ENCODE measurements at regions not wholly inside any gene's neighbourhood (a gene's known extent, or its start where the extent isn't known, plus 50 kb on each side); places are given as distances from the start of the nearest gene placed in this dataset.

DNA sequence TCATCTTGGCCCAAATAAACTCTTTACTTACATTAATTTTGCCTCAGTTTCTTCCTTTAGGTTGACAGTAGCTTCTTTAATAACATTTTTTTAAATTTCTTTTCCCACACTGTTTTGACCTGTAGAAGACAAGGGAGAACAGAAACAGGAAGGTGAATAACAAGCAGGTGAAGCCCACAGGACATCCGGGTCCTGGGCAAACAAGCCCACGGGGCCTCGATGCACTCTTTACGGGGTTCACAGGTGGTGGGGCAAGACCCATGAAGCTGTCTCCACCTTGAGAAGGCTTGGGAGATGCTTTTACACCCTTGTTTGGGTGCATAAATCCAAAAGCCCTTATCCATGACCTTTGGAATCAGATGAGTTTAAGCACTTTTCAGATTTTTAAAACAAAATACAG is 301.0 kb upstream of the MGAT5 start:
- no peak for DNase-seq

DNA sequence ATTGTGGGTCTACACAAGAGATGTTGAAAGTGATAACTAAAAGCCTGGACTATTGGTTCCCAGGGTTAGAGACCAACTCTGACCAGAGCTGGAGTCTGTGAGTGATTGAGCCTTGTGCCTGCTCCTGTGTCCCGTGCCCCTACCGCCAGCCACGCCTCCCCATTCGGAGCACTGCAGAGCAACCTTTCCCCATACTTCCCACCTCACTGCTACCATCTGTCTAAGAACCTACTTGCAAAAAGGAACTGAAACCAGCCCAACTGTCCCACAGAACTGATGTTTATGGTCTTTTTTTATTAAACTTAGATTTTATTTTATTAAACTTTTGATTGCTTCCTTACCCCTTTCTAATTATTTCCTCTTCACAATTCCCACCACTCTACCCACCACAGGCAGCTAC is 300.3 kb upstream of the MGAT5 start:
- no peak for DNase-seq

DNA sequence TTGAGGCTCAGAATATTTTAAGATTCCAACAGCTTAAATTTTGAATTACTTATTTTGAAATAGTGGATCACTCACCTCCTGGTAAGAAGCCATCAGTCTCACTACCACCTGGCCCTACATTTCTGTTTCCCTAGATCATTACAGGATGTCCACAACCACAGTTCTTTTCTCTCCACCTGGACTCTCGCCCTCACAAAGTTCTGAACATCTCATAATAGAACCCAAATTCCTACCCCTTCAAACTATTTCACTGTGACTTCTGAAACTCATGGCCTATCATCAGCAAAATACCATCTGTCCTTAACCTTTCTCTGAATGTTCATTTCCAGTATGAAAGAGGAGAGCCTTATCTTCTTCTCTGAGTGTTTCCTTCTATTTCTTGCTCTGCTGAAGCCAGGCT is 299.2 kb upstream of the MGAT5 start:
- DNase-seq = no peak

DNA sequence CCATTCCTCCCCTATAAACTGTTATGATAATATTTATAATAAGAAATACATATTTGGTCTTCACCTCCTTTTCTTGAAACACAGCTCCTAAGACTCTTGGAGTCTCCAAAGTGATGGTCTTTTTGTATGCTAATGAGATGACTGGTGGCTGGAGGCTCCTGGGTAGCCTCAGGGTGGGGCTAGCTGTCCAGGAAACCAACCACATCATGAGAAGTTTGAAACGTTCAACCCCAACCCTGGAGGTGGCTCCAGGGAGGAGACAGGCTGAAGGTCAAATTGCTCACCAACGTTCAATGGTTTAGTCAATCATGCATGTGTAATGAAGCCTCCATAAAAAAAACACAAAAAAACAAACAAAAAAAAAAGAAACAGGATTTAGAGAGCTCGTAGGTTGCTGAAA is 298.7 kb upstream of the MGAT5 start:
- no peak for DNase-seq

DNA sequence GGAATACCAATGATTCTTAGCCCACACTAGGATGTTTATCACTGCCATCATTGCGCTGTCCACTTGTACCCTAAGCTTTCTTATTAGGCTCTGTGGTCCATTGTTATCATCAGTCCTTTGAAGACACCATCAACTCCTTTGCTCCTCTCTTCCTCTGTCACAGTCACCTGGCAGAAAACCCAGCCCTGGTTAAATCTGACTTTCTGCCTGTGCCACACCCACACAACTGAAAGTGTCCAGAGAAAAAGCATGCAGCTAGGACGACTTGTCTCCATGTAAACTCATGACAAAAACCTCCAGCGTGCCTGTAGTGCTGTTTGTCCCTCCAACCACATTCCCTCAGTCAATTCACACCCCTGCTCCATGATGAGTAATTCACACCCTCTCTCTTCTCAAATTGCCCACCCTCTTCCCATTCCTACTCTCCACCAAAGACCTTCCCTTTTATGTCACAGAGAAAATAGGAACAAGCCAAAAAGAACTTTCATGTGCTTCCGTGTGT is 297.4 kb upstream of the MGAT5 start:
- no peak for DNase-seq

DNA sequence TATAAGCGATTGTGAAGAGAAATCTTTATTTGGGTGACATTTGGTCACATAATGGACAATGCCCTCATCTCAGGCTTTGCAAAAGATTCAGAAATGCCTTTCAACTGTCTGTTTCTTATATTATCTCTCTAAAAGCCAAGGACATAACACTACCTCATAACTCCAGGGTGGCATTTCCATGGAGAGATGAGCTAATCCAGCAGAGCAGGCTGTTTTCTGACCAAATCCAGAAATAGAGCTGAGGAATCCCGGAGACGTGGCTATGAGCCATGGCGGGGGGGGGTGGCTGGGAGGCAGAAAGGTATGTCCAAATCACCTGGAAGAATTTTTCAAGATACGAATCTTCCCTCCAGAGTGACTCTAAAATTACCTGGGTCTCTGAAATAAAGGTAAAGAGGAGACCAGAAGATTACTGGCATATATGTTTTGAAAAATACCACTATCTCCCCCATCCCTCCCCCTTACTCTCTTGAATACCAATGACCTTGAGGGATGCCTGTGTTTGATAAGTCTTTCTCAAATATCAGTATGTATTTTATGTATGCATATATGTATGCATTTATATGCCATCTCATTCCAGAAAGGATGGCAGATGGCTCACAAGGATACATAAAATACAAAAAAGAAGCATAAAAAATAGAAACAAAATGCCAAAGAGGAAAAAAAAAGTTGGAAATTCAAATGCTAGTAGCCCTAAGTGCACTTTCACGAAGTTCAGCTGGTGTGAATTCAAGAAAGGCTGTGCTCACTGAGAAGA is 296.0 kb upstream of the MGAT5 start:
- DNase-seq = no peak

DNA sequence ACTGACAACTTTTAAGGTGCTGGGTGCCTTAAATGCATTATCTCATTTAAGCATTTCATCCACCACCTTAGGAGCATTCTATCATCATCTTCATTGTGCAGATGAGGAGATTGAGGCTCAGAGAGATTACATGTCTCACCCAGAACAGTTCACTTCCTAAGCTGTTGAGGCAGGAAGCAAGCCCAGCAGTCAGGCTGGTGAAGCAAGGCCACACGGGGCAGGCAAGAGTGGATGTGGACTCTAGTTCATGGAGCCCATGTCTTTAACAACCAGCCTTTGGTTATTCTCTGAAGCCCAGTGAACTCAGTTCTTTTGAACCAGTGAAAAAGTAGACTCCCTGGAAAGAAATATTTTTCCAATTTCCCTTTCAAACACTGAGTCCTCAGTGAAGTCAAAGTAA is 294.8 kb upstream of the MGAT5 start:
- no peak for DNase-seq

DNA sequence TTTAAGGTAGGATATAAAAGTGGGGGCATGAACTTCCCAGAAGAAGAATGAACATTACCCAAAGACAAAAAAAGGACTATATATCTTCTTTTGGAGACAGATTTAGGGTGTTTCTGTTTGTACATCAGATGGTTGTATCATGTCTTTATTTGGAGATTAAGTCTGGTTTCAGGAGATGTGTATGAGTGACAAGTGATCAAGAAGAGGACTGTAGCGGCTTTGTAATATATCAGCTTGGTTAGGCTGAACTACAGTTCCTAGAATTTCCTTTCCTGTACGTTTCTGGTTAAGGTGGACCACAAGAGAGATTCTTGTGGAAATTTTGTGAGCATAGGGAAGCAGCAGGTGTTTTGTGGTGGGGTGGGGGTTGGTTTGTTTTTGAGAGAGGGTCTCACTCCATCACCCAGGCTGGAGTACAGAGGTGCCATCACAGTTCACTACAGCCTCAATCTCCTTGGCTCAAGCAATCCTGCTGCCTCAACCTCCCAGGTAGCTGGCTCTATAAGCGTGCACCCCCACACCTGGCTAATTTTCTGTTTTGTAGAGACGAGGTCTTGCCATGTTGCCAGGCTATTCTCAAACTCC is 287.1 kb upstream of the MGAT5 start:
- no peak for DNase-seq

DNA sequence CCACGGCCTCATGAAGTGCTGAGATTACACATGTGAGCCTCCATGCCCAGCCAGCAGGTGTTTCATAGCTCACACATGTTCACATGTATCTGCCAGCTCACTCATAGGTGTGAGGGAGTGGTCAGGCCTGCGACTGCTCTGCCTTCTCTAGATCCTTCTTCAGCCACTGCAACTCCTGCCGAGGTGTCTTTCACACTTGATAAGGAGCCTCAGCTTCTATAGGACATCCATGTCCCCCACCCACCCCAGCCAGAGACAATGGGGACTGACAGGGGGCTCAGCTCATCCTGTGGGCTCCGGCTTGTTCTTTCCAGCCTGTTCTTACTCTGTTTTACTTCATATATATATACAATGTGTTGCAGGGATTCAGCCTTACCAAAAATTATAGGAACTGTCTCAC is 286.5 kb upstream of the MGAT5 start:
- DNase-seq = no peak

DNA sequence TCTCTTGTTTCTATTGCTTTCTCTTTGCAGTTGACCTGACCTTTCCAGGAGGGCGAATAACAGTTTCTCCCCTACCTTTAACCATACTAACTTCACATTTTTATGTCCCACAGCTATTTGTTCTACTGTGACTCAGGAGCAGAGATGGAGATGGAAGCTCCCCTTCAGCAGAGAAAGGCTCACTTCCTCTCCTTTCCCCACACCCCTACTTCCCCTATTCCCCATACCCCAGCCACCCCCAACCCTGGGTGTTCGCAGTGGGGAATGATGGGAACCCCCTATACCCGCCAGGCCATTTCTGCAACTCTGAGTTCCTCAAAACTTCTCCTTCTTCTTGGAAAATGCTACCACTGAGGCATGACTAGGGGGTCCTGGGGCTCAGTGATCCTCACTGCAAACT is 285.4 kb upstream of the MGAT5 start:
- DNase-seq = no peak

DNA sequence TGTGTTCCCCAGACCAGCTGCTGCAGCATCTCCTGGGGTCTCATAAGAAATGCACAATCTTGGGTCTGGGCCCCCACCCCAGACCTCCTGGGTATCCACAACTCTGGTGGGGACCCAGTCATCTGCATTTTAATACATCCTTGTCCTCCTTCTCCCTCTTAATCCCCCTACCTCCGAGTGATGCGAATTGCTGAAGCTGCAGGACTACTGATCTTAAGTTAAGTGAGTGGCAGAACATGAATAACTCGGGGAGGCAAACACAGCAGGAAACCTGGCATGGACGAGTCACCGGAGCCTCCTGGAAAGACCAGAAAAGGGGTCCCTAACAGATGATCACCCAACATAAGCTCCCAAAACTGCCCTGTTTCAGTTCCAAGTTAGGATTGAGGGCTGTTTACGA is 283.2 kb upstream of the MGAT5 start:
- DNase-seq = no peak

DNA sequence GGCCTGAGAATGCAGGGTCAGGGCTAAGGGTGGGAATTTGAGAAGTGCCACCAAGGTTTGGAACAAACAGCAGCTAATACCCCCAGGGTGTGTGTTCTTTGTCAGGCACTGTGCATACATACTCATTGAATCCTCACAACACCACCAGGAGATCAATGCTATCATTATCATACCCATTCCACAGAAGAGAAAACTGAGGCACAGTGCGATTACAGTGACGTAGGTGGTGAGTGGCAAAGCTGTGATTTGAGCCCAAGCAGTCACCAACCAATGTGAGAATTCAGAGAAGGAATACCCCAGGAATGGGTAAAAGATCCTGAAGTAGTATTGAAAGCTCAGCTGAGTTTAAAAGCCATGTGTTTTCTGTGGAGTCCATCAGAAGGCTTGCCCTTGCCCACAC is 281.6 kb upstream of the MGAT5 start:
- DNase-seq = no peak

DNA sequence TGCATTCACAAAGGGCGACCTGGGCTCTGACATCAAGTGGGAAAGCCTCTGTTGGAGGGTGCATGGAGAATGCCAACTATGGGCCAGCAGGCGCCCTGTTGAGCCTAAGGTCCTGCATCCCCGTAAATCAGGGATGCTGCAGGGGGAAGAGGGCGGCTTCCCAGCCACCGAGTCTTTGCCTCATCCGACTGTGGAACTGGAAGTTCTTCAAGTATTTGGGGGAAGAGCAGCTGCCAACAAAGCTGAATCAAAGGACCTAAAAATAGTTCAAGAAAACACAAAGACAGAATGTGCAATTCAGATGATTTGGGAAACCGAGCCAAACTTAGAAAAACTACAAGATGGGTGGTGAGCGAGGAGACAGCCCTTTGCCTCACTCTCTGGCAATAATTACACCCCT is 281.1 kb upstream of the MGAT5 start:
- no peak for DNase-seq

DNA sequence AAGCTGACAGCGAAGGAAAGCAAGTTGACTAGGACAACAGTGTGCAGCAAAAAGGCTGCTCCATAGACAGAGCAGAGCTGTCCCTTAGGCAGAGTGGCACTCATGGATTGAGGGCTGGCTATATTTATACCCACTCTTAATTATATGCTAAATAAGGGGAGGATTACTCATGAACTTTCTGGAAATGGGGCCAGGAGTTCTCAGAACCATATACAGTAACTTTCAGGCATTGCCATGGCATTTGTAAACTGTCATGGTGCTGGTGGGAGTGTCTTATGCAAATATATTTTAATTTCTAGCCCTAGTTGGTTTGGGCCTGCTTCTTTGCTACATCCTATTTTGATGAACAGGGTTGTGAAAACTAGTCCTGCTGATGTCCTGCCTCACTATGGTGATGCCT is 279.5 kb upstream of the MGAT5 start:
- DNase-seq = no peak

DNA sequence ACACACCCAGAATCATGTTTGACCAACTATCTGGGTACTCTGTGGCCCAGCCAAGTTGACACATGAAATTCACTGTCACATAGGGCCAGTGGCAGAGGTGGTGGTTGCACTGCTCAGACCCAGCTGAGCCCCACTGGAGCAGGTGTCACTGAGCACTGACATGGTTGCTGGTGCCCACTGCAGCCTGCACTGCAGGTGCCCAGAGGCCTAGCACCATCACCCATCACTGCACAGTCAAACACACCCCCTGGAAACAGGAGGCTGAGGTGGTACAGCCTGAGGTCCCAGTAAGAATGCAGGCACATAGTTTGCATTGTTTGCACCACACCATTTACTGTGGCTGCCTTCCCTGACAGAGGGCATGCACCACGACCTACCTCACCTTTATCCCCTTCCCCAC is 278.7 kb upstream of the MGAT5 start:
- DNase-seq = no peak

DNA sequence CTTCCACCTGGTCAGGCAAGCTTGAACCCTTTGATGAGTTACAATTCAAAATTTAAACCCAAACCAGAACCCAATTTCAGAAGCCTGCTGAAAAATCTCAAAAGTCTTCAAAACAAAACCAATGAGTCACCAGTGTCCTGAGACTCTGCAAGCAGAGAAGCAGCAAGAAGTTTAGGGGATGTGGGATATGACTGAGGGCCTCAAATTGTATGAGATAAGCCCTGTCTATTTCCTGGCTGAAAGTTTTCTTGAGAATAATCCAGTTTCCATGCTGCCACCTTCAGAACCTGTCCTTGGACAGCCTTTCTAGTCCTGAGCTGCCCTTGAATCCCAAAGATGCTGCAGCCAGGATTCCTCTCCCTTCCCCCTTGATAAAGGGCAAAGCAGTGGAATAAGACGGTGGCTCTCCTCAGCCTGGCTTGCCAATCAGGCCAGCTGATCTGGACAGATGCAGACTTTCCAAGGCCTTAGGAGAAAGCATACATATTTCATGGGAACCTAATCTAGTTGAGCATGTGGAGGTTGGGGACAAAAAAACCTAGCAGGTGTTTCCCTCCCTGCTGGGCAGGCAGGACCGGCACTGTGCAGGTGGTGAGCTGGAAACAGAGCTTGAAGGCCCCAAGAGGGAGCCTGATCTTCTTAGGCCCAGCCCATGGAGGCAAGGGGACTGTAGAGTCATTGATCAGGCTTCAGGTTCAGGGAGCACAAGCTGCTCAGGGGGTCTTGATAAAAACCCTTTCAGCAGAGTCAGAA is 278.0 kb upstream of the MGAT5 start:
- DNase-seq = peak; percentile 71

DNA sequence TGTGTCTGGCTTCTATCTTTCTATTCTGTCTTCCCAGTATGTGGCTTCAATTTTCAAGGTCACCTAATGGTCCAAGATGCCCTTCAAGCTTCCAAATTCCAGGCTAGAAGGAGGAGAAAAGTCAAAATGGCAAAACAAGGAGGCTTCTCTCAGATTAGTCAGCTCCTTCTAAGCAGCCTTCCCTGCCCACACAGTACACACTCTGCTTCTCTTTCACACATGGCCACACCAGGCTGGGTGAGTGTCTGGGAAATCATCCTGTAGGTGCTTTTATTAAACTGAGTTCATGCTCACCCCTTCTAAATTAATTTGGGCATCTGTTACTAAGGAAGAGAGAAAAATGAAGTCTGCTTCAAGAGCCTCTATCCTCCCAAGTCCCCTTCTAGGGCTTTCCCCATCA is 277.2 kb upstream of the MGAT5 start:
- no peak for DNase-seq

DNA sequence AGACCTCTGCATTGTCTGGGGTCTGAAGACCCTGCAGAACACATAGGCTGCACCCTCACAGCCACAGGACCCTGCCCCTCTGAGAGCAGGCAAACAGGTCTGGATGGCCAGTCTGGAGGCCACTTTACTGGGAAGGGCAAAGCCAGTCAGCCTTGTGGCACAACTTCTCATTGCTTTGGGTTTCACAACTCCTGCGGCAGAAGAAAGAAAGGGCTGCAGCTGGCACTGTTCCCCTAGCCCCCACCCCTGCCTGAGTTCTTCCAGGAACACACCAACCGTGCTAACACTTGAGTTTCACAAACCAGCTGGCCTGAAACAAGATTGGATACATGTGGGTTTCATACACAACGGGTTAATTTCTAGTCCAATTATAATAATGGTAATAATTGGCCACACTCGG is 276.5 kb upstream of the MGAT5 start:
- DNase-seq = peak; percentile 87

DNA sequence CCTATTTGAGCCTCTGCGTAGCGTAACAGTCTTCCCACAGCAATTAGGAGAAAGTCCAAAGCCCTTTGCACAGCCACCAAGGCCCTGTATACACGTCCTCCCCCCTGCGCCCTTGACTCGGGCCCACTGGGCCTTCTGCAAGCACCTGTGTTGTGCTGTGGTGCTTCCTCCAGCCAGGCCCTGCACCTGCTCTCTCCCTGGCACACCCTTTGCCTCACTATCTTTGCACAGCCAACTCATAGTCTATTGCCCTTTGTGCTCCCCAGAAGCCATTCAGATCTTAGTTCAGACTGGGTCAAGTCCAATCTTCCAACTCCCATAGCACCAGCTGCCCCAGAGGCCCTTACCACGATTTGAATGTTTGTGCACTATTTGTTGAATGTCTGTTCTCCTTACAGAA is 271.6 kb upstream of the MGAT5 start:
- DNase-seq = peak; percentile 23

DNA sequence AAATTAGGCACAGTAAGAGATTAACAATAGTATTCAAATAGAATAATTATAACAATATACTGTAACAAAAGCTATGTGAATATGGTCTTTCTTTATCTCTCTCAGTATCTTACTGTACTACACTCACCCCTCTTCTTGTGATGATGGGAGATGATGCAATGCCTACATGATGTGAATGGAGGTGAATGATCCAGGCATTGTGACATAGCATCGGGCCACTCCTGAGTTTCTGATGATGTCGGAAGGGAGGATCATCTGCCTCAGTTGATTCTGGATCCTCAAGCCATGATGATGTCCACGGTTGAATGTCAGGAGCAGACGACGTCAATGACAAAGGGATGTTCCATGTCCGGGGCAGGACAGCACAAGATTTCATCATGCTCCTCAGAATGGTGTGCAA is 268.3 kb upstream of the MGAT5 start:
- DNase-seq = no peak

DNA sequence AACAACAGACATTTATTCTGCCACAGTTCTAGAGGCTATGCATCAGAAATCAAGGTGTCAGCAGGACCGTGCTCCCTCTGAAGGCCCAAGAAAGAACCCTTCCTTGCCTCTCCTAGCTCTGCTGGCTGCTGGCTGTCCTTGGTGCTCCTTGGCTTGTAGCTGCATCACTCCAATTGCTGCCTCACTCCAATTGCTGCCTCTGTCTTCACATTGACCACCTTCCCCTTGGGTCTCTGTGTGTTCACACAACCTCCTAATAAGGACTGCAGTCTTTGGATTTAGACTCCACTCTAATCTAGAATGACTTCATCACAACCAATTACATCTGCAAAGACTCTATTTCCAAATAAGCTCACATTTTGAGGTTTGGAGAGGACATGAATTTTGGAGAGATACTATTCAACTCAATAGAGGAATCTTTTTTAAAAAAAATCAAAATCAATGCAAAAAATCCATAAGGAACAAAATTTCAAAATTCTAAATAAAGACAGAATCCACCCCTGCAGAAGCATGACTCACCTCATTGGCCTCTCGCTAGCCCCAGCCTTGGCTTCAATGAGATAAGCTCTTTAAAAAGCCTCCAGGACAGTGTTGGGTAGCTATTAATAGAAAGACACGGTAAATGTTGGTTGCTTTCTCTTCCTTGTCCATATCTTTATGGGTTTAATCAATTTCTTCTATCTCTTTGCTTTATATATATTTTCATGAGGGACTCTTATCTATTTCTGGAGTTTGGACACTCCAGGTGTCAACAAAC is 267.6 kb upstream of the MGAT5 start:
- DNase-seq = peak; percentile 73

DNA sequence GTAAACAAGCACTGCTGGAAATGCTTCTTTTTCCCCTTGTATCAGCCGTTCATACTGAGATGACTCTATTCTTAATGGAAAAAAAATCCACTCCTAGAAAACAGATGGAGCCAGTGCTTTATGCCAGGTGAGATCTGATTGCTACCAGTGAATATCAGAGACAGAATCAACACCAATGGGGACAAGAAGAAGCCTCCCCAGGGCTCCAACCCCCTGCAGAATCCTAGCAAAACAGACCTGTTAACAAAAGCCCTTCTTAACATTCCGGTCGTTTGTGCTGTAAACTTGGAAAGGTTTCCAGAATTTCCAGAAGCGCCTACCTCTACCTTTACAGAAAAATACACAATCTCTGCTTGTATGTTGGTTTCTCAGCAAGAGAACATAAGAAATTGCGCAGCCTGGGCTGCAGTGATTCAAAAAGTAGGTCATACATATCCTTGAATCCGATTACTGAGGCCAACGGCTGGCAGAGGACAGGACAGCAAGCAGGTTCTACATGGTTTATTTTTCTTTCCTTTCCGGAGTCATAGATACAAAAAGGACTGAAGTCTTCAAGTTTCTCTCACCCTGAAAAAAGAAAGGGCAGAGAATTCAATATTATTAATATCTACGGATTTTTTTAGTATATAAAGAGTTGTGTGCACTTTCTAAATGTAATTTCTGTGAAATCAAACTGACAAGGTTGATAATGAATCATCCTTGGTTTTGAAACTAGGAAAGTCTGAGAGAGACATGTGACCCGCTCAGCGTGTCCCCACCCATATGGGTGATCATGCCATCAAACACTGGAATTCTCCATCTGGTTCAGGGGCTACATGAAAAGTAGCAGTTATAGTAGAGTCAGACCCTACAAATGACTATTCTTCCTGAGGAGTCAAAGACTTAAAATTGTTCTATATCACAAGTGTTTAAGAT is 266.7 kb upstream of the MGAT5 start:
- peak; percentile 73 for DNase-seq
